CD14-positive monocyte (primary cell): ENCODE measurements at regions not wholly inside any gene's neighbourhood (a gene's known extent, or its start where the extent isn't known, plus 50 kb on each side); places are given as distances from the start of the nearest gene placed in this dataset.

Experiments
- DNase-seq, 3 donors: peaks; one replicate each; pipeline ENCODE4 v3.0.0-alpha.2; 2011 to 2022
- H2AFZ ChIP-seq: 2 replicates; pipeline ENCODE4 v1.6.0; 2012; ENCODE audit warnings: mild to moderate bottlenecking, low read depth, low read length, inconsistent platforms; ENCODE audit not compliant: insufficient read depth, poor library complexity, severe bottlenecking
- H3K27ac ChIP-seq, 2 donors: 1 replicate in 1 of 2; 2 replicates in 1 of 2; pipeline ENCODE4 v1.5.1; 2012 to 2013; ENCODE audit warnings: low read length in 2 of 2, control low read depth in 1 of 2, inconsistent platforms in 1 of 2, low read depth in 1 of 2, mild to moderate bottlenecking in 1 of 2
- H3K27me3 ChIP-seq, 2 donors: one replicate each; pipeline versions ENCODE4 v1.6.0 to v1.6.1; 2011 to 2013; ENCODE audit warnings: low read length in 2 of 2; ENCODE audit not compliant: control insufficient read depth in 2 of 2, insufficient read depth in 2 of 2
- H3K36me3 ChIP-seq, 2 donors: replicated peaks in 1 of 2; 1 replicate in 1 of 2; 2 replicates in 1 of 2; pipeline versions ENCODE4 v1.5.1 to v1.6.1; 2012 to 2013; ENCODE audit warnings: low read length in 2 of 2, control low read depth in 1 of 2, inconsistent platforms in 1 of 2, mild to moderate bottlenecking in 1 of 2; ENCODE audit not compliant: insufficient read depth in 2 of 2, control insufficient read depth in 1 of 2
- H3K4me1 ChIP-seq, 2 donors: 1 replicate in 1 of 2; 2 replicates in 1 of 2; pipeline versions ENCODE4 v1.5.1 to v1.6.1; 2012 to 2013; ENCODE audit warnings: low read length in 2 of 2, control low read depth in 1 of 2, inconsistent platforms in 1 of 2, mild to moderate bottlenecking in 1 of 2, moderate library complexity in 1 of 2; ENCODE audit not compliant: insufficient read depth in 2 of 2, control insufficient read depth in 1 of 2
- H3K4me2 ChIP-seq: replicated peaks from 2 replicates; pipeline ENCODE3; 2012; ENCODE audit warnings: low read length, moderate library complexity, mild to moderate bottlenecking; ENCODE audit not compliant: poor library complexity, severe bottlenecking; ENCODE audit errors: extremely low read depth
- H3K4me3 ChIP-seq, 3 experiments: fragments of 200-600 bp in 1 of 3; sonication (generic) in 1 of 3; replicated peaks in 1 of 3; 1 replicate in 2 of 3; 2 replicates in 1 of 3; pipeline ENCODE4 v1.5.1; 2011 to 2013; ENCODE audit warnings: low read length in 3 of 3, mild to moderate bottlenecking in 3 of 3, control low read depth in 2 of 3, low read depth in 2 of 3, inconsistent platforms in 1 of 3, moderate library complexity in 1 of 3
- H3K79me2 ChIP-seq: 2 replicates; pipeline ENCODE4 v1.6.0; 2012; ENCODE audit warnings: mild to moderate bottlenecking, control low read depth, inconsistent platforms, low read length, moderate library complexity; ENCODE audit not compliant: insufficient read depth
- H3K9ac ChIP-seq: 2 replicates; pipeline ENCODE4 v1.6.0; 2017; ENCODE audit warnings: low read length, mild to moderate bottlenecking; ENCODE audit not compliant: insufficient read depth, poor library complexity, severe bottlenecking
- H3K9me3 ChIP-seq, 2 donors: replicated peaks in 1 of 2; 1 replicate in 1 of 2; 2 replicates in 1 of 2; pipeline versions ENCODE4 v1.5.1 to v1.6.1; 2012 to 2013; ENCODE audit warnings: low read length in 2 of 2, control low read depth in 1 of 2; ENCODE audit not compliant: control insufficient read depth in 1 of 2, insufficient read depth in 1 of 2
- H4K20me1 ChIP-seq: 2 replicates; pipeline ENCODE4 v1.6.0; 2012; ENCODE audit warnings: mild to moderate bottlenecking, low read length, control low read depth, moderate library complexity; ENCODE audit not compliant: insufficient read depth
- H3K27ac Mint-ChIP-seq, 7 donors: one replicate each; pipeline ENCODE4 v1.8.0; 2020; ENCODE audit warnings: mild to moderate bottlenecking in 7 of 7, mixed read lengths in 7 of 7, moderate library complexity in 6 of 7, inconsistent platforms in 2 of 7
- H3K27me3 Mint-ChIP-seq, 3 donors: one replicate each; pipeline ENCODE4 v1.8.0; 2021 to 2022; ENCODE audit warnings: low read depth in 3 of 3, mild to moderate bottlenecking in 3 of 3, mixed read lengths in 3 of 3, moderate library complexity in 3 of 3, inconsistent platforms in 1 of 3
- H3K36me3 Mint-ChIP-seq, 2 donors: one replicate each; pipeline ENCODE4 v1.8.0; 2020; ENCODE audit warnings: mixed read lengths in 2 of 2, inconsistent platforms in 1 of 2, mild to moderate bottlenecking in 1 of 2
- H3K4me1 Mint-ChIP-seq: one replicate; pipeline ENCODE4 v1.8.0; 2020; ENCODE audit warnings: mild to moderate bottlenecking, mixed read lengths
- H3K4me3 Mint-ChIP-seq, 2 donors: one replicate each; pipeline ENCODE4 v1.8.0; 2020; ENCODE audit warnings: mild to moderate bottlenecking in 2 of 2, mixed read lengths in 2 of 2, moderate library complexity in 1 of 2
- H3K9me3 Mint-ChIP-seq, 7 donors: one replicate each; pipeline ENCODE4 v1.8.0; 2020 to 2022; ENCODE audit warnings: mixed read lengths in 7 of 7, mild to moderate bottlenecking in 6 of 7, moderate library complexity in 6 of 7, inconsistent platforms in 2 of 7
- WGBS: methylation state at CpG from one replicate; pipeline ENCODE4 v1.1.5; 2013; ENCODE audit warnings: missing lambda C conversion rate; ENCODE audit not compliant: insufficient coverage; 5-methylcytosine and 5-hydroxymethylcytosine counted together
- intact Hi-C, 2 donors: fragments of 100-400 bp; cut with micrococcal nuclease; formaldehyde crosslinking; loops; one replicate each; pipeline versions ENCODE4 v1.15.0 to v1.15.1; 2023
- TF ChIP-seq, protein P1 (sequence below): fragments of 200-600 bp; IDR thresholded peaks from one replicate; pipeline ENCODE4 v1.8.0; 2022; ENCODE audit warnings: antibody characterized with exemption, mild to moderate bottlenecking

DNA sequence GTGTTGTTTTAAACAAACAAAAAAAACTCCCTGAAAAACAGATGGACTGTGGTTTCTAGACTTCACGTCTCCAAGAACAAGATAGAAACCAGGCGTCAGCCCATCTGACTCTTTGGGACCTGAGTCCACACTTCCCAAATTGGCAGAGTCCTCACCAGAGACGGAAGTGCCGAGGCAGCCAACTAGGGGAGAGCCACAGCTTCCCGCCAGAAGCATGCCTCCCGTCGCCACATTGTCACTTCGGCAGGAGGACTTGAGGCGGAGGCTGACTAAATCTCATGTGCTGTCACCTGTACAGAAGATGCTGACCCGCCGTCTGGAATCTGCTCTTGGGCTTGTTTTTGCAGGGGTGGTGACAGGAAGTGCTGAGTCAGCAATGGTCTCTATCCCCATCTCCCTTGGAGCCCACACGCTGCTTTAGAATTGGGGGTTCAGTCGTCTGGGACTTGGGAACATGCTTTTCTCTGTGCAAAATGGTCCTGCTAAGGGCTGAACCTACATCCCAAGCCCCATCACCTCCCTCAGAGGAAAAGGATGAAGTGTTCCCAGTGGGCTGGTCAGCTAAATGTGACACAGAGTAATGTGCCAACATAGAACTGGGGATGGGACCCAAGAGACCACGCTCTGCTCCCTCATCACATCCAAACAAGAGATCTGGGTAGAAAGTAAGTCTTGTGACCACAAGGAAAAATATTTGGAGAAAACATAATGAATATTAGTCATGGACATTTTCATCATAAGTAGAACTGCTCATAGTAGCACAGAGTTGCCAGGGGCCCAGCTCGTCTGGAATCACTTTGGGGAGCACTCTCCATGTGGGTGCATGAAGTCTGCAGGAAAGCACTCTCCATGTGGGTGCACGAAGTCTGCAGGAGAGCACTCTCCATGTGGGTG lies 152.9 kb downstream of the SNX19 start:
- H3K9ac ChIP-seq: no peak overlapping the region
- Mint-ChIP-seq H3K36me3 (no peaks in the 10 kb centered on the region), H3K9me3 (peaks cover 0 to 5% (median 2%) of the 10 kb centered on the region in 7 donors), H3K4me1 (no peaks in the 10 kb centered on the region), H3K27ac (no peak overlapping the region), H3K4me3 (no peak overlapping the region), H3K27me3 (peaks cover 0 to 2% (median 0%) of the 10 kb centered on the region in 3 donors)
- no peaks in the 10 kb centered on the region for H3K79me2 ChIP-seq
- intact Hi-C loops: no loop called here
- TF ChIP-seq, protein P1, sequence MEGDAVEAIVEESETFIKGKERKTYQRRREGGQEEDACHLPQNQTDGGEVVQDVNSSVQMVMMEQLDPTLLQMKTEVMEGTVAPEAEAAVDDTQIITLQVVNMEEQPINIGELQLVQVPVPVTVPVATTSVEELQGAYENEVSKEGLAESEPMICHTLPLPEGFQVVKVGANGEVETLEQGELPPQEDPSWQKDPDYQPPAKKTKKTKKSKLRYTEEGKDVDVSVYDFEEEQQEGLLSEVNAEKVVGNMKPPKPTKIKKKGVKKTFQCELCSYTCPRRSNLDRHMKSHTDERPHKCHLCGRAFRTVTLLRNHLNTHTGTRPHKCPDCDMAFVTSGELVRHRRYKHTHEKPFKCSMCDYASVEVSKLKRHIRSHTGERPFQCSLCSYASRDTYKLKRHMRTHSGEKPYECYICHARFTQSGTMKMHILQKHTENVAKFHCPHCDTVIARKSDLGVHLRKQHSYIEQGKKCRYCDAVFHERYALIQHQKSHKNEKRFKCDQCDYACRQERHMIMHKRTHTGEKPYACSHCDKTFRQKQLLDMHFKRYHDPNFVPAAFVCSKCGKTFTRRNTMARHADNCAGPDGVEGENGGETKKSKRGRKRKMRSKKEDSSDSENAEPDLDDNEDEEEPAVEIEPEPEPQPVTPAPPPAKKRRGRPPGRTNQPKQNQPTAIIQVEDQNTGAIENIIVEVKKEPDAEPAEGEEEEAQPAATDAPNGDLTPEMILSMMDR: no peak
- H3K27ac ChIP-seq: no peak overlapping the region
- H3K9me3 ChIP-seq: no peaks in the 10 kb centered on the region
- H3K36me3 ChIP-seq: no peaks in the 10 kb centered on the region
- no peaks in the 10 kb centered on the region for H3K27me3 ChIP-seq
- no peak overlapping the region for H3K4me3 ChIP-seq
- H3K4me2 ChIP-seq: no peak overlapping the region
- no peaks in the 10 kb centered on the region for H4K20me1 ChIP-seq
- no peak for DNase-seq
- no peak overlapping the region for H2AFZ ChIP-seq
- H3K4me1 ChIP-seq: no peaks in the 10 kb centered on the region
- WGBS: 96% methylated on average over 11 of the region's 16 CpGs

DNA sequence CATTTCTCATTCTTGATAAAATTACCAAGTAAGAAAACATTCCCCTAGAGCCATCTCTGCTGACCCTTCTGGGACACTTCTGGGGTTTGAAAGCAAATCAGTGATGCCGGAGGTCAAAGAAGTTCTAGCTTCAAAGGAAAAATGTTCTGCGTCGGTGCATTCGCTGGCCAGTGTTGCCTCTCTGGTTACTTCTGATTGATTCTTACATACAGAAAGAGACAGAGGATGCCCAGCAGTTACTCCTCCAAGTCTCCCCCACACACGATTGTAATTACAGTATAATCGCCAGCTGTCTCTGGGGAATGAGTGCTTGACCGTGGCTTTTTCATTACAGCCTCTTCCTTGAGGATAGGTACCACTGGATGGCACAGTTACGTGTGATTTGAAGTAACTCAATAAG lies 150.9 kb downstream of the SNX19 start:
- Mint-ChIP-seq H3K36me3 (no peaks in the 10 kb centered on the region), H3K27me3 (peaks cover 0 to 2% (median 0%) of the 10 kb centered on the region in 3 donors), H3K4me1 (no peaks in the 10 kb centered on the region), H3K9me3 (peaks cover 0 to 8% (median 0%) of the 10 kb centered on the region in 7 donors), H3K4me3 (no peak overlapping the region), H3K27ac (no peak overlapping the region)
- no peak overlapping the region for H2AFZ ChIP-seq
- H3K27me3 ChIP-seq: no peaks in the 10 kb centered on the region
- H3K4me2 ChIP-seq: no peak overlapping the region
- intact Hi-C loops: no loop called here
- H3K4me3 ChIP-seq: no peak overlapping the region
- H3K4me1 ChIP-seq: no peaks in the 10 kb centered on the region
- 96% methylated on average over 4 of the region's 8 CpGs for WGBS
- H3K27ac ChIP-seq: no peak overlapping the region
- H3K9me3 ChIP-seq: peaks cover 0 to 3% of the 10 kb centered on the region in 2 donors
- TF ChIP-seq, protein P1: no peak
- no peaks in the 10 kb centered on the region for H3K36me3 ChIP-seq
- H4K20me1 ChIP-seq: no peaks in the 10 kb centered on the region
- DNase-seq: no peak
- H3K79me2 ChIP-seq: no peaks in the 10 kb centered on the region
- H3K9ac ChIP-seq: no peak overlapping the region
